Mammary epithelial cell (primary cell): ENCODE measurements at regions not wholly inside any gene's neighbourhood (a gene's known extent, or its start where the extent isn't known, plus 50 kb on each side); places are given as distances from the start of the nearest gene placed in this dataset.

Experiments
- EZH2 ChIP-seq: IDR thresholded peaks from 2 replicates; pipeline ENCODE4 v1.6.1; 2012; ENCODE audit warnings: low read length, inconsistent platforms, borderline replicate concordance
- TF ChIP-seq, protein P1 (sequence below), 2 donors: IDR thresholded peaks in 1 of 2; conservative IDR thresholded peaks in 1 of 2; 2 replicates each; pipeline ENCODE4 v1.5.1; 2011 to 2012; ENCODE audit warnings: inconsistent platforms in 2 of 2, low read length in 2 of 2, mild to moderate bottlenecking in 2 of 2, control low read depth in 1 of 2, low read depth in 1 of 2; ENCODE audit not compliant: insufficient read depth in 1 of 2; ENCODE audit errors: extremely low read depth in 1 of 2

- TF ChIP-seq, protein P1, sequence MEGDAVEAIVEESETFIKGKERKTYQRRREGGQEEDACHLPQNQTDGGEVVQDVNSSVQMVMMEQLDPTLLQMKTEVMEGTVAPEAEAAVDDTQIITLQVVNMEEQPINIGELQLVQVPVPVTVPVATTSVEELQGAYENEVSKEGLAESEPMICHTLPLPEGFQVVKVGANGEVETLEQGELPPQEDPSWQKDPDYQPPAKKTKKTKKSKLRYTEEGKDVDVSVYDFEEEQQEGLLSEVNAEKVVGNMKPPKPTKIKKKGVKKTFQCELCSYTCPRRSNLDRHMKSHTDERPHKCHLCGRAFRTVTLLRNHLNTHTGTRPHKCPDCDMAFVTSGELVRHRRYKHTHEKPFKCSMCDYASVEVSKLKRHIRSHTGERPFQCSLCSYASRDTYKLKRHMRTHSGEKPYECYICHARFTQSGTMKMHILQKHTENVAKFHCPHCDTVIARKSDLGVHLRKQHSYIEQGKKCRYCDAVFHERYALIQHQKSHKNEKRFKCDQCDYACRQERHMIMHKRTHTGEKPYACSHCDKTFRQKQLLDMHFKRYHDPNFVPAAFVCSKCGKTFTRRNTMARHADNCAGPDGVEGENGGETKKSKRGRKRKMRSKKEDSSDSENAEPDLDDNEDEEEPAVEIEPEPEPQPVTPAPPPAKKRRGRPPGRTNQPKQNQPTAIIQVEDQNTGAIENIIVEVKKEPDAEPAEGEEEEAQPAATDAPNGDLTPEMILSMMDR (conservative IDR thresholded peaks at IDR 0.05 in 1 of 2, IDR thresholded peaks at IDR 0.05 in 1 of 2; ENCODE audit: extremely low read depth in 1 of 2, insufficient read depth in 1 of 2, low read depth in 1 of 2, low read length in 2 of 2) = no peak
- no peak for TF ChIP-seq EZH2
Observed at GRCh38 chr3:7957024-7957423, 544.6 kb upstream of the LMCD1 start.
